ENCODE measurements at regions not wholly inside any gene's neighbourhood (a gene's known extent, or its start where the extent isn't known, plus 50 kb on each side); places are given as distances from the start of the nearest gene placed in this dataset.
A peak's percentile ranks its signal among the peaks of the same experiment; 100 is the strongest.

DNA sequence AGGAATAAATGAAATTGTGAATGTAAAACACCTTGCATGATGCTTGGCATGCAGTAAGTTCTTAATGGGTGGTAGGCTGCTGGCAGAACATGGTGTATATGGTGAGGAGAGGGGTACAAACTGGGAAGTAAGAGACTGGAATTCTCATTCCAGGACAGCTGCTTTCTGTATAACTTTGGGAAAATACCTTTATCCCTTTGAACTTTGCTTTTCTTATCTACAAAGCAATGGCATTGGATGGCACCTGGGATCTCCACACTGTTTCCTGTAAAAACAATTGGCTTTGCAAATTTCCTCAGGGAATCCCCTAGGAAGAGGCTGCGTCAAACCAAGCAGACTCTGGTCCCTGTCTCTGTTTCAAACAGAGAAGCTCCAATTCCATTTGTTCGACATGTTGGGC is 100.7 kb upstream of the SLC4A7 start:
- Histone ChIP-seq H3K27ac (no peak overlapping the region), H3K36me3 (no peaks in the 10 kb centered on the region), H3K4me1 (peaks cover 0 to 8% (median 4%) of the 10 kb centered on the region in 9 donors), H3K9me3 (no peaks in the 10 kb centered on the region), H3K27me3 (no peaks in the 10 kb centered on the region), H3K4me3 (no peak overlapping the region)
- ATAC-seq (no peak), DNase-seq (no peak)
- intact Hi-C loops (cut with DNase I) = no loop called here
- TF ChIP-seq, protein P1, sequence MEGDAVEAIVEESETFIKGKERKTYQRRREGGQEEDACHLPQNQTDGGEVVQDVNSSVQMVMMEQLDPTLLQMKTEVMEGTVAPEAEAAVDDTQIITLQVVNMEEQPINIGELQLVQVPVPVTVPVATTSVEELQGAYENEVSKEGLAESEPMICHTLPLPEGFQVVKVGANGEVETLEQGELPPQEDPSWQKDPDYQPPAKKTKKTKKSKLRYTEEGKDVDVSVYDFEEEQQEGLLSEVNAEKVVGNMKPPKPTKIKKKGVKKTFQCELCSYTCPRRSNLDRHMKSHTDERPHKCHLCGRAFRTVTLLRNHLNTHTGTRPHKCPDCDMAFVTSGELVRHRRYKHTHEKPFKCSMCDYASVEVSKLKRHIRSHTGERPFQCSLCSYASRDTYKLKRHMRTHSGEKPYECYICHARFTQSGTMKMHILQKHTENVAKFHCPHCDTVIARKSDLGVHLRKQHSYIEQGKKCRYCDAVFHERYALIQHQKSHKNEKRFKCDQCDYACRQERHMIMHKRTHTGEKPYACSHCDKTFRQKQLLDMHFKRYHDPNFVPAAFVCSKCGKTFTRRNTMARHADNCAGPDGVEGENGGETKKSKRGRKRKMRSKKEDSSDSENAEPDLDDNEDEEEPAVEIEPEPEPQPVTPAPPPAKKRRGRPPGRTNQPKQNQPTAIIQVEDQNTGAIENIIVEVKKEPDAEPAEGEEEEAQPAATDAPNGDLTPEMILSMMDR (IDR thresholded peaks at IDR 0.05) = no peak
- WGBS, 2 donors = 52 to 66% methylated on average over 2 of the region's 2 CpGs

DNA sequence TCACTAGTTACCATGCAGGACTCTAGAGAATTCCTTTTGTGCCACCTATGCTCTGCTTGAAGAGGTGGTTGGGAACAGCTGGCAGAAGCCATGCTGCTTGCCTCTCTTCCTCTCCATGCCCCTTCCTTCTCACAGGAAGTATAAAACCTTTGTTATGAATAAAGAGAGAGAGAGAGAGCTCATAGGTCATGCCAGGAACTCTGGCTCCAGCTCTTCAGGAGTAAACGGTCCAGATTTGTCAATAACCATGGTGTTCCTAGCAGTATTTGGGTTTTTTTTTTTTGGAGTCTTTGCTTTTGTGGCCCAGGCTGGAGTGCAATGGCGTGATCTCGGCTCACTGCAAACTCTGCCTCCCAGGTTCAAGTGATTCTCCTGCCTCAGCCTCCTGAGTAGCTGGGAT is 97.7 kb upstream of the SLC4A7 start:
- intact Hi-C loops (cut with DNase I) = no loop called here
- 78 to 81% methylated on average over 3 of the region's 3 CpGs for WGBS, 2 donors
- peaks cover 0 to 14% (median 6%) of the 10 kb centered on the region in 9 donors for H3K4me1 ChIP-seq
- H3K4me3 ChIP-seq = no peak overlapping the region
- ATAC-seq (no peak), DNase-seq (no peak)
- no peaks in the 10 kb centered on the region for H3K36me3 ChIP-seq
- no peaks in the 10 kb centered on the region for H3K27me3 ChIP-seq
- TF ChIP-seq, protein P1 (IDR thresholded peaks at IDR 0.05) = no peak
- no peaks in the 10 kb centered on the region for H3K9me3 ChIP-seq
- no peak overlapping the region for H3K27ac ChIP-seq

DNA sequence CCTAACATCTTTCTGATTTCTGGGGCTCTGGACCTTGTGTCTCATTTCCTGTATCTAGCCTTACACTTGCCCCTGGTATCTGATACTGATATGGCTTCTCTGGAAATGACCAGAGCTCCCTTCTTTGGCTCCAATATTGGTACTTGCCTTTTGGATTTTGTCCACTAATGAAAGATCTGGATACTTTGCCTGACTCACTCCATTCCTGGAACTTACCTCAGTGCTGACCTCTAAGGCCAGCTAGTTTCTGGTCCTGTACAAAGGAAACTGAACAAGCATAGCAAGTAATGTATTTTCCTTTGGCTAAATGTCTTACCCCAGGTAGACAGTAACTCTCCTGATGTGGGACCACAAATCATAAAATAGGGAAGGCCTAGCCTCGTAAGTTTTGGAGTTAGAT is 93.8 kb upstream of the SLC4A7 start:
- peak overlapping the region in 8 of 10 donors; percentile 58 to 79 (median 72) for H3K27ac ChIP-seq
- no peak for DNase-seq
- H3K9me3 ChIP-seq = no peaks in the 10 kb centered on the region
- intact Hi-C loops (cut with DNase I) = no loop called here
- no peak overlapping the region for H3K4me3 ChIP-seq
- TF ChIP-seq, protein P1 (IDR thresholded peaks at IDR 0.05) = no peak
- WGBS, 2 donors = 89 to 97% methylated on average over 1 of the region's 1 CpG
- ATAC-seq = peak in 6 of 8 donors; percentile 5 to 68 (median 44)
- H3K4me1 ChIP-seq = peaks cover 0 to 14% (median 6%) of the 10 kb centered on the region in 9 donors
- H3K27me3 ChIP-seq = no peaks in the 10 kb centered on the region
- no peaks in the 10 kb centered on the region for H3K36me3 ChIP-seq

DNA sequence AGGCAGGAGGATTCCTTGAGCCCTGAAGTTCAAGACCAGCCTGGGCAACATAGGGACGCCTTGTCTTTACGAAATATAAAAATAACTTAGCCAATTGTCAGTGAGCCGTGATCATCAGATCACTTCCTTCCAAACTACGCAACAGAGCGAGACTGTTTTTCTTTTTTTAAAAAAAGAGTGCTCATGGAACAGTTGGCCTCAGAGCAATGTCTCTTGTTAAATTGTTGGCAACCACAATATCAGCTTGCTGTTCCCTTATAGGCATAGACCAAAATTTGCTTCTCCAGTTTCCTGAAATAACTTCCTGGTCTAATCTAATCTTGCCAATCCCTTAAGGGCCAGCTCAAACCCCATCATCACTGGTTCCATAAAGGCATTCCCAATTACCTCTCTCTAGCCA is 93.3 kb upstream of the SLC4A7 start:
- intact Hi-C loops (cut with DNase I) = no loop called here
- H3K36me3 ChIP-seq = no peaks in the 10 kb centered on the region
- H3K27ac ChIP-seq = peak overlapping the region in 9 of 10 donors; percentile 45 to 79 (median 70)
- no peak overlapping the region for H3K4me3 ChIP-seq
- no peaks in the 10 kb centered on the region for H3K27me3 ChIP-seq
- peak in 7 of 8 donors; percentile 64 to 88 (median 78) for ATAC-seq
- peaks cover 0 to 14% (median 6%) of the 10 kb centered on the region in 9 donors for H3K4me1 ChIP-seq
- 49 to 65% methylated on average over 5 of the region's 5 CpGs for whole genome bisulfite sequencing, 2 donors
- TF ChIP-seq, protein P1 (IDR thresholded peaks at IDR 0.05) = no peak
- DNase-seq = no peak
- no peaks in the 10 kb centered on the region for H3K9me3 ChIP-seq
